22Rv1 (cell line): ENCODE measurements at regions not wholly inside any gene's neighbourhood (a gene's known extent, or its start where the extent isn't known, plus 50 kb on each side); places are given as distances from the start of the nearest gene placed in this dataset.

Source experiments
- H3K27ac ChIP-seq: fragments of 450-650 bp; 2 replicates; pipeline ENCODE4 v1.5.1; 2017
- ZFX ChIP-seq: fragments of 450-650 bp; IDR thresholded peaks from 2 replicates; pipeline ENCODE4 v1.6.1; 2017; ENCODE audit warnings: antibody characterized with exemption, borderline replicate concordance
- TF ChIP-seq, protein P1 (sequence below): fragments of 450-650 bp; IDR thresholded peaks from 2 replicates; pipeline ENCODE4 v1.5.1; 2017; ENCODE audit warnings: mild to moderate bottlenecking

DNA sequence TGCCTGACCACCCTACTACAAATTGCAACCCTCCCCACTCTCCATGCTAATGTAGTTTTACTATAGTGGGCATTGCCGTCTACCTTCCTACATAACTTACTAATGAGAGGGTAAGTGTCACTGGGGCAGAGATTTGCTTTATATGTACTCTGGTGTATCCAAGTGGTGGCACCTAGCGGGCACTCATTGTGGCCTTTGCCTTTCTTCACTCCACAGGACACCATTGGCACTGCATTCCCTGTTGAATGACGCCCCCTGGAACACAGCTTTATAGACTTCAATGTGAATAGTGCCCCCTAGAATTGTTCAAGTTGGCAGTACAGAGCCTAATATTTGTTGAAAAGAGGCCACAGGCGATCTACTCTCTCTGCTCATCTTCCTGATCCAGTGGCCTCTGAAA is 215.8 kb downstream of the MID1IP1 start:
- no peak for TF ChIP-seq ZFX
- TF ChIP-seq, protein P1, sequence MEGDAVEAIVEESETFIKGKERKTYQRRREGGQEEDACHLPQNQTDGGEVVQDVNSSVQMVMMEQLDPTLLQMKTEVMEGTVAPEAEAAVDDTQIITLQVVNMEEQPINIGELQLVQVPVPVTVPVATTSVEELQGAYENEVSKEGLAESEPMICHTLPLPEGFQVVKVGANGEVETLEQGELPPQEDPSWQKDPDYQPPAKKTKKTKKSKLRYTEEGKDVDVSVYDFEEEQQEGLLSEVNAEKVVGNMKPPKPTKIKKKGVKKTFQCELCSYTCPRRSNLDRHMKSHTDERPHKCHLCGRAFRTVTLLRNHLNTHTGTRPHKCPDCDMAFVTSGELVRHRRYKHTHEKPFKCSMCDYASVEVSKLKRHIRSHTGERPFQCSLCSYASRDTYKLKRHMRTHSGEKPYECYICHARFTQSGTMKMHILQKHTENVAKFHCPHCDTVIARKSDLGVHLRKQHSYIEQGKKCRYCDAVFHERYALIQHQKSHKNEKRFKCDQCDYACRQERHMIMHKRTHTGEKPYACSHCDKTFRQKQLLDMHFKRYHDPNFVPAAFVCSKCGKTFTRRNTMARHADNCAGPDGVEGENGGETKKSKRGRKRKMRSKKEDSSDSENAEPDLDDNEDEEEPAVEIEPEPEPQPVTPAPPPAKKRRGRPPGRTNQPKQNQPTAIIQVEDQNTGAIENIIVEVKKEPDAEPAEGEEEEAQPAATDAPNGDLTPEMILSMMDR, result no peak
- no peak overlapping the region for H3K27ac ChIP-seq

DNA sequence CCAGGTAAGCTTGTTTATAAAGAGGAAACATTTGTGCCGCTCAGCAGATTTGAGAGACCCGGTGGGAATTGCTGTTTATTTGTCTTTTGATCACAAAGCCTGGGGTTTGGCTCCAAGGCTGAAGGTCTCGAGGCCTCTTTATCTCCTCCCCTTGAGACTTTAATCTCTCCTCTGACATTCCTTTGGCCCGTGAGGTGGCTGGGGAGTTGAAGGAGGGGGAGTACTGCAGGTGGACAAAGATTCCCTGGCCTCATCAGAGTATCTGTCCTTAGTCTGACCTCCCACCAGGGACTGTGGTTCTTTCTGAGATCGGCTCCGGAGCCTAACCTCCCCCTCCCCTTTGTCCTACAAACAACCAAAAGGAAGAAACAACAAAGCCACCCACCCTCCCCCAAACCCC is 216.5 kb downstream of the MID1IP1 start:
- TF ChIP-seq, protein P1, result no peak
- no peak for TF ChIP-seq ZFX
- H3K27ac ChIP-seq, result no peak overlapping the region

DNA sequence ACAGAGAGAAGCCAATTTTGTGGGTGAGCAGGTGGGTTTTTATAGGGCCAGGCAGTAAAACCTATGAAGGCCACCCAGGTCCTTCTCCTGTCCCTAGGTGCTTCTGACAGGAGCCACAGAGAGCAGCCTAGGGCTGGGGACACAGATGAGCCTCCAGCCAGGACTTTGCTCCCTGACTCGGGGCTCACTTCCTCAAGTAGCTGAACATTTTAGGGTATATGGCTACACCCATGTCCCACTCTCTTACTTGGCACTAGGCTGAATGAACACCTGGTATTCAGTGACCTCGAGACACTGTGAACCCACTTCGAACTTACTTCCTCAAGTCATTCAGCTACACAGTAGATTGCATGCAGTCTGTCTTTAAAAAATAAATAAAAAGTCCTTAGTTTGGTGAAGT is 217.3 kb downstream of the MID1IP1 start:
- H3K27ac ChIP-seq, result no peak overlapping the region
- TF ChIP-seq, protein P1, result no peak
- TF ChIP-seq ZFX, result no peak

DNA sequence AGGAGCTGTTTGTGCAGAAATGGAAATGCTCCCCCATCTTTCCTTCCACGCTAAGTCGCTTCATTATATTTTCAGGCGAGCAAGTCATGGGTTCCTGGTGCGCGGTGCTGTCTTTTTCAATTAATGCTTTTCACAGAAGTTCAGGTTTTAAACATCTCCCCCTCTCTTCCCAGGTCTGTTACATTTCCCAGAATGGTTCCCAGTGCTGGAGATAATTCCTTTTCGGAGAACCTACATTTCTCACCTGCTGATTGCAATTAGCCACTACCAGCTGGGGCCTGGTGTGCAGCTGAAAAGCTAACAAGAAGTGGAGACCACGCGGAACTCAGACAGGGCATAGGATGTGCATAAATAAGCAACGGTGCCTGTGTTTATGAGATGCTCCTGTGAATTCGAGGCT is 217.8 kb downstream of the MID1IP1 start:
- TF ChIP-seq, protein P1, result no peak
- no peak for TF ChIP-seq ZFX
- no peak overlapping the region for H3K27ac ChIP-seq

DNA sequence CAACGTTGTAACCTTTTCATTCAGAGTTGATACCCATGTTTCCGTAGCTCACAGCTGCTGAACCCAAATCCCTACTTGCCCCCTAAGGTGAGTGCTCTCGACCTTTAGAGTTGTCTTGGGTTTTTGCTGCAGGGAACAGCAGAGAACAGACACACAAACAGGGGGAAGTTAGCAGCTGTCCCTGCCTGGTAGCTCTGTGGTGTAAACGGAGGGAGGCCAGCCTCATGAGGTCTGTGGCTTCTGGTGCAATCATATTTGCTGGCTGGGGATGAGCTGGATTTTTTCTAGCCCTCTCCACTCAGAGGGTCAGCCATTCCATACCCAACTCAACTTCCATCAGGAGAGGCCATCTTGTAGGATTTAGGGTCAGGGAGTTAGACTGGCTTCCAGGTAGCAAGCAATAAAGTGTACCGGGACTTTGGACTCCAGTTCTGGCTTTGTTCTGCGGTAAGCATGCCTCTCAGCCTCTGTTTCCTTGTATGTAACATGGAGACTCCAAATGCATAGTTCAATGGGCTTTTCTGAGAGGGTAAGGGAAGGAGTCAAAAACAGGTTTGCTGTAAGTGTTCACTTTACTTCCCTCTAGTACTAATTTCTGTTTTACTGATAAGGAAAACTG is 218.9 kb downstream of the MID1IP1 start:
- no peak for TF ChIP-seq ZFX
- TF ChIP-seq, protein P1, result no peak
- H3K27ac ChIP-seq, result no peak overlapping the region

DNA sequence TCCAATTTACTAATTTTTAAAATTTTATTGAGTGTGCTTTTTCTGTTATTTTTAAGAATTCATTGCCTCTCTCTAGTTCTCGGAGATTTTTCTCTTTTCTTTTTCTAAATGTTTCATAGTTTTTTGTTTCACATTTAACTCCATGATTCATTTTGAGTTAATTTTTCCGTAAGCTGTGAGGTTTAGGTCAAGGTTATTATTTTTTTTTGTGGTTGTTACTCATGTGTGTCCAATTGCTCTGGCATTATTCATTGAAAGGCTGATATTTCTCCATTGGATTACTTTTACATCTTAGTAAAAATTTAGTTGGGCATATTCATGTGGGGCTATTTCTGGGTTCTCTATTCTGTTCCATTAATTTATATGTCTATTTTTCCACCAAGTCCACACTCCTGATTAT is 220.8 kb downstream of the MID1IP1 start:
- no peak for TF ChIP-seq ZFX
- TF ChIP-seq, protein P1, result no peak
- no peak overlapping the region for H3K27ac ChIP-seq

DNA sequence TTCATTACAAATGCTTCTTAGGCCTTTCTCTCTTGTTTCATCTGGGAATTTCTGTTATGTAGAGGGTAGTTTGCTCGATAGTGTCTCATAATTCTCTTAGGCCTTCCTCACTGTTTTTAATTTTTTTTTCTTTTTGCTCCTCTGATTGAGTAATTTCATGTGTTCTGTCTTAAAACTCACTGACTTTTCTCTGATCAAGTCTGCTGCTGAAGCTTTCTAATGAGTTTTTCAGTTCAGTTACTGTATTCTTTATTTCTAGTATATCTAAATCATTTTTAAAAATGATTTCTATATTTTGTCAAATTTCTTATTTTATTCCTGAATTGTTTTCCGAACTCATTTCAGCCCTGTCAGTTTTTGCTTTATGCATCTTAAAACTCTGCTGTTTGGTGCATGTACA is 228.0 kb downstream of the MID1IP1 start:
- TF ChIP-seq, protein P1, result no peak
- no peak for TF ChIP-seq ZFX

More for the DNA sequence above, 228.0 kb downstream of the MID1IP1 start:
- no peak overlapping the region for H3K27ac ChIP-seq
